ENCODE measurements at regions not wholly inside any gene's neighbourhood (a gene's known extent, or its start where the extent isn't known, plus 50 kb on each side); places are given as distances from the start of the nearest gene placed in this dataset.

GRCh38 chrX:65900850-65901844, 138.7 kb downstream of the VSIG4 start:
- TF ChIP-seq CTCF (IDR thresholded peaks at IDR 0.05) (no peak), POLR2AphosphoS5 (IDR thresholded peaks at IDR 0.05; ENCODE audit: low read depth, low read length) (no peak)
